Nephron (organoid): ENCODE measurements at regions not wholly inside any gene's neighbourhood (a gene's known extent, or its start where the extent isn't known, plus 50 kb on each side); places are given as distances from the start of the nearest gene placed in this dataset.
"Not testable (repeated sequence)": the region's sequence is repeated elsewhere in the genome, so short reads cannot be mapped to it uniquely, and the experiment has no call there.

Experiments used
- H3K27ac Mint-ChIP-seq, 3 experiments: 2 replicates each; pipeline ENCODE4 v1.8.0; 2020; ENCODE audit warnings: mixed read lengths in 3 of 3, mild to moderate bottlenecking in 2 of 3, moderate library complexity in 1 of 3
- H3K27me3 Mint-ChIP-seq: 2 replicates; pipeline ENCODE4 v1.8.0; 2021; ENCODE audit warnings: low read depth, mild to moderate bottlenecking, moderate library complexity, mixed read lengths
- H3K36me3 Mint-ChIP-seq: 2 replicates; pipeline ENCODE4 v1.8.0; 2020; ENCODE audit warnings: low read depth, mixed read lengths
- H3K4me1 Mint-ChIP-seq: 2 replicates; pipeline ENCODE4 v1.8.0; 2020; ENCODE audit warnings: mixed read lengths
- H3K4me3 Mint-ChIP-seq, 3 experiments: 2 replicates each; pipeline ENCODE4 v1.8.0; 2020; ENCODE audit warnings: mild to moderate bottlenecking in 3 of 3, mixed read lengths in 3 of 3, moderate library complexity in 2 of 3
- H3K9me3 Mint-ChIP-seq: 2 replicates; pipeline ENCODE4 v1.8.0; 2020; ENCODE audit warnings: mixed read lengths
- CTCF ChIP-seq, 3 experiments: fragments of 200-600 bp; sonication (generic); IDR thresholded peaks; one replicate each; pipeline ENCODE4 v1.5.0; 2021; ENCODE audit warnings: antibody characterized with exemption in 3 of 3; ENCODE audit not compliant: unreplicated experiment in 3 of 3

- no peak for TF ChIP-seq CTCF (IDR thresholded peaks at IDR 0.05; ENCODE audit: unreplicated experiment in 3 of 3)
- Mint-ChIP-seq H3K36me3 (no peaks in the 10 kb centered on the region), H3K4me1 (no peaks in the 10 kb centered on the region)
Observed at GRCh38 chr12:113535100-113535499, 63.4 kb upstream of the LHX5 start.

GRCh38 chr12:113534555-113534954 is 62.9 kb upstream of the LHX5 start:
- TF ChIP-seq CTCF (IDR thresholded peaks at IDR 0.05; ENCODE audit: unreplicated experiment in 3 of 3): no peak
- Mint-ChIP-seq H3K27ac (no peak overlapping the region), H3K27me3 (peaks cover 61% of the 10 kb centered on the region), H3K9me3 (peaks cover 6% of the 10 kb centered on the region), H3K36me3 (no peaks in the 10 kb centered on the region), H3K4me1 (no peaks in the 10 kb centered on the region), H3K4me3 (no peak overlapping the region)

More at GRCh38 chr12:113535100-113535499, 63.4 kb upstream of the LHX5 start:
- Mint-ChIP-seq H3K27me3 (peaks cover 59% of the 10 kb centered on the region), H3K9me3 (peaks cover 6% of the 10 kb centered on the region), H3K27ac (no peak overlapping the region), H3K4me3 (no peak overlapping the region)

- Mint-ChIP-seq H3K9me3 (peaks cover 6% of the 10 kb centered on the region), H3K27ac (no peak overlapping the region), H3K4me3 (no peak overlapping the region), H3K4me1 (no peaks in the 10 kb centered on the region), H3K36me3 (no peaks in the 10 kb centered on the region), H3K27me3 (peaks cover 65% of the 10 kb centered on the region)
- no peak for TF ChIP-seq CTCF (IDR thresholded peaks at IDR 0.05; ENCODE audit: unreplicated experiment in 3 of 3)
Observed at GRCh38 chr12:113533842-113534375, 62.2 kb upstream of the LHX5 start.

- Mint-ChIP-seq H3K27me3 (peaks cover 73% of the 10 kb centered on the region), H3K36me3 (no peaks in the 10 kb centered on the region), H3K27ac (no peak overlapping the region), H3K4me1 (no peaks in the 10 kb centered on the region), H3K9me3 (peaks cover 6% of the 10 kb centered on the region), H3K4me3 (no peak overlapping the region)
- TF ChIP-seq CTCF (IDR thresholded peaks at IDR 0.05; ENCODE audit: unreplicated experiment in 3 of 3): no peak
Observed at GRCh38 chr12:113532292-113532691, 60.6 kb upstream of the LHX5 start.

GRCh38 chr12:113531073-113531472 is 59.4 kb upstream of the LHX5 start:
- peaks cover 75% of the 10 kb centered on the region for H3K27me3 Mint-ChIP-seq
- not testable (repeated sequence) for H3K4me3 Mint-ChIP-seq, H3K9me3 Mint-ChIP-seq

GRCh38 chr12:113528606-113529293 is 57.1 kb upstream of the LHX5 start:
- no peak for TF ChIP-seq CTCF (IDR thresholded peaks at IDR 0.05; ENCODE audit: unreplicated experiment in 3 of 3)
- H3K4me3 Mint-ChIP-seq: no peak overlapping the region
- H3K27ac Mint-ChIP-seq: no peak overlapping the region
- H3K27me3 Mint-ChIP-seq: peaks cover 76% of the 10 kb centered on the region
- H3K9me3 Mint-ChIP-seq: peaks cover 2% of the 10 kb centered on the region
- no peaks in the 10 kb centered on the region for H3K4me1 Mint-ChIP-seq
- no peaks in the 10 kb centered on the region for H3K36me3 Mint-ChIP-seq

More at GRCh38 chr12:113531073-113531472, 59.4 kb upstream of the LHX5 start:
- not testable (repeated sequence) for H3K27ac Mint-ChIP-seq, H3K36me3 Mint-ChIP-seq, H3K4me1 Mint-ChIP-seq
